H1 (cell line): ENCODE measurements at regions not wholly inside any gene's neighbourhood (a gene's known extent, or its start where the extent isn't known, plus 50 kb on each side); places are given as distances from the start of the nearest gene placed in this dataset.

ENCODE experiments used
- CTCF ChIA-PET: fragments of 300-600 bp; sonication (Branson Sonifier 250); formaldehyde crosslinking; loops from one replicate; lab custom pipeline; 2021; ENCODE audit not compliant: partially characterized antibody; lab: Charles Lee
- POLR2A ChIA-PET: fragments of 300-600 bp; sonication (Branson Sonifier 250); formaldehyde crosslinking; loops from one replicate; lab custom pipeline; 2021; ENCODE audit warnings: inconsistent platforms; ENCODE audit not compliant: partially characterized antibody; lab: Charles Lee
- DNase-seq, 2 experiments: peaks; one replicate each; pipeline versions ENCODE4 v3.0.0 to v3.0.0-alpha.2; 2010 to 2022; ENCODE audit warnings: low spot score in 2 of 2, low read depth in 1 of 2, mixed read lengths in 1 of 2
- FAIRE-seq: peaks from 2 replicates; lab custom pipeline; 2011; peaks lifted over from hg19 to GRCh38; lab: Jason Lieb, UNC
- H2AFZ ChIP-seq: 2 replicates; pipeline ENCODE4 v1.8.1; 2012; ENCODE audit warnings: low read length, inconsistent platforms
- H2AK5ac ChIP-seq: 2 replicates; pipeline ENCODE4 v1.6.1; 2013; ENCODE audit warnings: low read depth, low read length
- H2BK120ac ChIP-seq: replicated peaks from 2 replicates; pipeline ENCODE3; 2013; ENCODE audit warnings: low read depth, low read length, inconsistent platforms
- H2BK12ac ChIP-seq: 2 replicates; pipeline ENCODE4 v1.6.1; 2013; ENCODE audit warnings: low read depth, low read length
- H2BK15ac ChIP-seq: 2 replicates; pipeline ENCODE4 v1.6.1; 2013; ENCODE audit warnings: low read length
- H2BK20ac ChIP-seq: 2 replicates; pipeline ENCODE4 v1.6.1; 2013; ENCODE audit warnings: low read length
- H2BK5ac ChIP-seq: 2 replicates; pipeline ENCODE4 v1.6.1; 2013; ENCODE audit warnings: low read depth, low read length
- H3K14ac ChIP-seq: 2 replicates; pipeline ENCODE4 v1.6.1; 2013; ENCODE audit warnings: inconsistent platforms; ENCODE audit not compliant: insufficient read length
- H3K18ac ChIP-seq: 2 replicates; pipeline ENCODE4 v1.6.1; 2013; ENCODE audit warnings: low read length; ENCODE audit errors: extremely low read depth
- H3K23ac ChIP-seq: 2 replicates; pipeline ENCODE4 v1.6.1; 2013; ENCODE audit warnings: inconsistent platforms; ENCODE audit not compliant: insufficient read length
- H3K23me2 ChIP-seq: 2 replicates; pipeline ENCODE4 v1.6.1; 2013; ENCODE audit warnings: low read depth, low read length
- H3K27ac ChIP-seq: 2 replicates; pipeline ENCODE4 v1.6.1; 2011; ENCODE audit warnings: low read depth, low read length, inconsistent platforms
- H3K27me3 ChIP-seq, 4 experiments: replicated peaks in 1 of 4; 1 replicate in 1 of 4; 2 replicates in 3 of 4; pipeline versions ENCODE4 v1.6.1 to v1.8.1; 2011 to 2013; ENCODE audit warnings: low read length in 3 of 4, mild to moderate bottlenecking in 3 of 4, inconsistent platforms in 2 of 4, mixed read lengths in 2 of 4, moderate library complexity in 1 of 4; ENCODE audit not compliant: control insufficient read depth in 3 of 4, insufficient read depth in 3 of 4; ENCODE audit errors: extremely low read depth in 1 of 4
- H3K36me3 ChIP-seq, 4 experiments: 2 replicates each; pipeline versions ENCODE4 v1.6.1 to v1.8.1; 2011 to 2013; ENCODE audit warnings: mild to moderate bottlenecking in 4 of 4, low read length in 3 of 4, moderate library complexity in 2 of 4, control low read depth in 1 of 4, inconsistent platforms in 1 of 4; ENCODE audit not compliant: insufficient read depth in 4 of 4, control insufficient read depth in 2 of 4
- H3K4ac ChIP-seq: replicated peaks from 2 replicates; pipeline ENCODE3; 2013; ENCODE audit warnings: low read length, low read depth, mixed read lengths, inconsistent platforms; ENCODE audit not compliant: insufficient read length
- H3K4me1 ChIP-seq, 4 experiments: replicated peaks in 1 of 4; 1 replicate in 1 of 4; 2 replicates in 3 of 4; pipeline versions ENCODE4 v1.6.1 to v1.8.1; 2011 to 2013; ENCODE audit warnings: low read length in 3 of 4, inconsistent platforms in 2 of 4, mixed read lengths in 1 of 4; ENCODE audit not compliant: insufficient read depth in 4 of 4, control insufficient read depth in 3 of 4
- H3K4me2 ChIP-seq, 2 experiments: 2 replicates each; pipeline versions ENCODE4 v1.6.1 to v1.8.1; 2011 to 2013; ENCODE audit warnings: low read depth in 2 of 2, low read length in 2 of 2, control low read depth in 1 of 2, inconsistent platforms in 1 of 2, mild to moderate bottlenecking in 1 of 2; ENCODE audit not compliant: insufficient read depth in 1 of 2
- H3K4me3 ChIP-seq, 4 experiments: fragments of 200-600, 300-600 bp in 1 of 4; sonication (generic), shearing (Covaris generic), sonication (Bioruptor Twin) in 1 of 4; 2 replicates each; pipeline versions ENCODE4 v1.5.1 to v1.8.1; 2011 to 2016; ENCODE audit warnings: low read length in 4 of 4, low read depth in 3 of 4, control low read depth in 2 of 4, inconsistent platforms in 2 of 4, mild to moderate bottlenecking in 2 of 4, mixed read lengths in 1 of 4, moderate library complexity in 1 of 4; ENCODE audit not compliant: insufficient read depth in 2 of 4; ENCODE audit errors: extremely low read depth in 1 of 4
- H3K56ac ChIP-seq: replicated peaks from 2 replicates; pipeline ENCODE3; 2013; ENCODE audit warnings: low read depth, mild to moderate bottlenecking, mixed read lengths, low read length, inconsistent platforms; ENCODE audit not compliant: insufficient read length
- H3K79me1 ChIP-seq: 2 replicates; pipeline ENCODE4 v1.6.1; 2013; ENCODE audit warnings: low read depth, low read length, control low read depth
- H3K79me2 ChIP-seq, 2 experiments: 2 replicates each; pipeline versions ENCODE4 v1.6.1 to v1.8.1; 2012 to 2013; ENCODE audit warnings: low read length in 2 of 2, mild to moderate bottlenecking in 2 of 2, inconsistent platforms in 1 of 2; ENCODE audit not compliant: insufficient read depth in 2 of 2, control insufficient read depth in 1 of 2
- H3K9ac ChIP-seq, 4 experiments: replicated peaks in 1 of 4; 1 replicate in 1 of 4; 2 replicates in 3 of 4; pipeline versions ENCODE4 v1.6.1 to v1.8.1; 2011 to 2013; ENCODE audit warnings: low read depth in 3 of 4, low read length in 3 of 4, control low read depth in 2 of 4, mild to moderate bottlenecking in 2 of 4, moderate library complexity in 2 of 4, inconsistent platforms in 1 of 4; ENCODE audit errors: extremely low read depth in 1 of 4
- H3K9me3 ChIP-seq, 2 experiments: 2 replicates each; pipeline versions ENCODE4 v1.6.1 to v1.8.1; 2012 to 2013; ENCODE audit warnings: mild to moderate bottlenecking in 2 of 2, moderate library complexity in 2 of 2, control low read depth in 1 of 2, inconsistent platforms in 1 of 2, low read depth in 1 of 2, low read length in 1 of 2, mixed read lengths in 1 of 2; ENCODE audit not compliant: insufficient read depth in 2 of 2
- H4K20me1 ChIP-seq, 2 experiments: replicated peaks in 1 of 2; 2 replicates each; pipeline versions ENCODE3 to v1.8.1; 2011 to 2013; ENCODE audit warnings: inconsistent platforms in 2 of 2, low read length in 2 of 2, mild to moderate bottlenecking in 1 of 2; ENCODE audit not compliant: insufficient read depth in 2 of 2, control insufficient read depth in 1 of 2
- H4K5ac ChIP-seq: 2 replicates; pipeline ENCODE4 v1.6.1; 2013; ENCODE audit warnings: low read length, low read depth, mixed read lengths, inconsistent platforms; ENCODE audit not compliant: insufficient read length
- H4K8ac ChIP-seq: 2 replicates; pipeline ENCODE4 v1.8.0; 2013; ENCODE audit warnings: mild to moderate bottlenecking, moderate library complexity, low read length, inconsistent platforms; ENCODE audit not compliant: insufficient read depth; ENCODE audit errors: extremely low read depth
- H4K91ac ChIP-seq: replicated peaks from 2 replicates; pipeline ENCODE3; 2013; ENCODE audit warnings: low read length, mixed read lengths, inconsistent platforms; ENCODE audit not compliant: insufficient read length
- MAFK ChIP-seq: IDR thresholded peaks from 2 replicates; pipeline ENCODE4 v1.6.1; 2012; ENCODE audit warnings: low read depth, mild to moderate bottlenecking, improper control_type of control experiment, low read length
- NANOG ChIP-seq: IDR thresholded peaks from 2 replicates; pipeline ENCODE4 v1.6.1; 2011; ENCODE audit warnings: low read length, low read depth, mild to moderate bottlenecking, inconsistent platforms; ENCODE audit not compliant: insufficient read depth, poor library complexity, severe bottlenecking
- RNF2 ChIP-seq: fragments of 200-900, 300-1000 bp; sonication (generic); IDR thresholded peaks from 2 replicates; pipeline ENCODE4 v1.7.1; 2016; ENCODE audit warnings: borderline replicate concordance, low read depth, mild to moderate bottlenecking, antibody characterized with exemption, low read length; ENCODE audit not compliant: poor library complexity, severe bottlenecking; ENCODE audit errors: missing control alignments
- TCF12 ChIP-seq: IDR thresholded peaks from 2 replicates; pipeline ENCODE4 v1.6.1; 2011; ENCODE audit warnings: low read depth, mild to moderate bottlenecking, low read length
- WGBS, 2 experiments: shearing (Covaris generic) in 1 of 2; methylation state at CpG; one replicate each; pipeline versions ENCODE4 v1.1.6 to v1.1.7; 2013 to 2015; ENCODE audit warnings: low lambda C conversion rate in 2 of 2, mixed read lengths in 2 of 2, inconsistent platforms in 1 of 2, low coverage in 1 of 2, missing lambda C conversion rate in 1 of 2; ENCODE audit not compliant: insufficient replicate concordance in 2 of 2, insufficient coverage in 1 of 2, insufficient read length in 1 of 2; ENCODE audit errors: extremely low coverage in 1 of 2, missing lambda C conversion rate in 1 of 2; 5-methylcytosine and 5-hydroxymethylcytosine counted together
- TF ChIP-seq, protein P1 (sequence below): IDR thresholded peaks from 2 replicates; pipeline ENCODE4 v1.6.1; 2011; ENCODE audit warnings: low read depth, mild to moderate bottlenecking, low read length; ENCODE audit not compliant: insufficient read depth

DNA sequence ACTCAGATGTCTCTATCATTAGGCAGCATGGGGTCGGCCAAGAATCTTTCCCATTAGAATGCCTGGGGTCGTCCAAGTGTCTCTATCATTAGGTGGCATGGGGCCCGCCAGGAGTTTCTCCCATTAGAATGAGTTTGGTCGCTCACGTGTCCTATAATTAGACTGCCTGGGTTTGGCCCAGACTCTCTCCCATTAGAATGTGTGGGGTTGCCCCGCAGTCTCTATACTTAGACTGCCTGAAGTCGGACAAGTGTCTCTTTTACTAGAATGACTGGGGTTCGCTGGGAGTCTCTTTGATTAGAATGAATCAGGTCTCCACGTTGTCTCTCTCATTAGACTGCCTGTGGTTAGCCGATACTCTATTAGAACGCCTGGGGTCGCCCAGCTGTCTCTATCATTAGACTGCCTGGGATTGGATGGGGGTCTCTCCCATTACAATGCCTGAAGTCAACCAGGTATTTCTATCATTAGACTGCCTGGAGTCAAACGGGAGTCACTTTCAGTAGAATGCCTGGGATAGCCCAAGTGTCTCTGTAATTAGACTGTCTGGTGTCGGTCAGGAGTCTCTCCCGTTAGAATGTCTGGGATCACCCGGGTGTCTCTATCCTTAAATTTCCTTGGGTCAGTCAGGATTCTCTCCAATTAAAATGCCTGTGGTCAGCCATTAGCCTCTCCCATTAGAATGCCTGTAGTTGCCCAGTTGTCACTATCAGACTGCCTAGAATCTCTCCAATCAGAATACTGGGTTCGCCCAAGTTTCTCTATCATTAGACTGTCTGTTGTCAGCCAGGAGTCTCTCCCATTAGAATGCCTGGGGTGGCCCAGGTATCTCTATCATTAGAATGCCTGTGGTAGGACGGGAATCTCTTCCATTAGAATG, 1454.1 kb downstream of the UQCRFS1 start:
- ChIA-PET POLR2A (no interaction called here), CTCF (no interaction called here)
- no peak overlapping the region for H2AFZ ChIP-seq
- H4K5ac ChIP-seq: no peak overlapping the region
- H3K36me3 ChIP-seq: no peaks in the 10 kb centered on the region
- H3K56ac ChIP-seq: no peak overlapping the region
- no peaks in the 10 kb centered on the region for H3K79me1 ChIP-seq
- no peak overlapping the region for H2BK12ac ChIP-seq
- H3K79me2 ChIP-seq: no peaks in the 10 kb centered on the region
- FAIRE-seq (no peak), DNase-seq (no peak)
- no peaks in the 10 kb centered on the region for H3K23me2 ChIP-seq
- H3K4me1 ChIP-seq: no peaks in the 10 kb centered on the region
- H3K4ac ChIP-seq: no peak overlapping the region
- H2BK120ac ChIP-seq: no peak overlapping the region
- no peak overlapping the region for H3K14ac ChIP-seq
- no peak overlapping the region for H3K4me3 ChIP-seq
- H2BK15ac ChIP-seq: no peak overlapping the region
- H3K9me3 ChIP-seq: 0 out of 4 replicates have a peak, but pooled peaks cover 0 to 4% of the 10 kb centered on the region in 2 experiments
- no peak overlapping the region for H2BK20ac ChIP-seq
- TF ChIP-seq NANOG (no peak), TCF12 (no peak), RNF2 (no peak), MAFK (no peak)
- TF ChIP-seq, protein P1, sequence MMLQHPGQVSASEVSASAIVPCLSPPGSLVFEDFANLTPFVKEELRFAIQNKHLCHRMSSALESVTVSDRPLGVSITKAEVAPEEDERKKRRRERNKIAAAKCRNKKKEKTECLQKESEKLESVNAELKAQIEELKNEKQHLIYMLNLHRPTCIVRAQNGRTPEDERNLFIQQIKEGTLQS: no peak
- no peak overlapping the region for H2BK5ac ChIP-seq
- no peak overlapping the region for H4K8ac ChIP-seq
- no peak overlapping the region for H3K23ac ChIP-seq
- H4K20me1 ChIP-seq: no peaks in the 10 kb centered on the region
- peaks cover 23 to 72% (median 41%) of the 10 kb centered on the region in 4 experiments for H3K27me3 ChIP-seq
- H2AK5ac ChIP-seq: no peak overlapping the region
- no peak overlapping the region for H3K18ac ChIP-seq
- H3K4me2 ChIP-seq: no peak overlapping the region
- H4K91ac ChIP-seq: no peak overlapping the region
- WGBS, 2 experiments: 87% methylated on average over 18 of the region's 18 CpGs; no CpG with 5 or more reads in 1 of the 2 experiments
- H3K27ac ChIP-seq: no peak overlapping the region
- no peak overlapping the region for H3K9ac ChIP-seq
